Esophagus muscularis mucosa (tissue), 4 donors: ENCODE measurements at regions not wholly inside any gene's neighbourhood (a gene's known extent, or its start where the extent isn't known, plus 50 kb on each side); places are given as distances from the start of the nearest gene placed in this dataset.

Experiments used
- DNase-seq: peaks from one replicate; pipeline ENCODE4 v3.0.0-alpha.2; 2017; ENCODE audit errors: extremely low spot score
- H3K27ac ChIP-seq, 4 donors: fragments of 200-600 bp; sonication (generic); replicated peaks in 1 of 4; 1 replicate in 3 of 4; 2 replicates in 1 of 4; pipeline ENCODE4 v1.5.1; 2016 to 2019; ENCODE audit warnings: mild to moderate bottlenecking in 1 of 4
- H3K27me3 ChIP-seq, 4 donors: fragments of 200-600 bp; sonication (generic); one replicate each; pipeline versions ENCODE4 v1.5.1 to v1.6.0; 2016 to 2019
- H3K36me3 ChIP-seq, 4 donors: fragments of 200-600 bp; sonication (generic); one replicate each; pipeline ENCODE4 v1.5.1; 2016 to 2019
- H3K4me1 ChIP-seq, 4 donors: fragments of 200-600 bp; sonication (generic); one replicate each; pipeline ENCODE4 v1.5.1; 2016 to 2019
- H3K4me3 ChIP-seq, 4 donors: fragments of 200-600 bp; sonication (generic); 1 replicate in 2 of 4; 2 replicates in 2 of 4; pipeline ENCODE4 v1.5.1; 2016 to 2019; ENCODE audit warnings: mild to moderate bottlenecking in 4 of 4, moderate library complexity in 1 of 4
- H3K9me3 ChIP-seq, 4 donors: fragments of 200-600 bp; sonication (generic); 1 replicate in 3 of 4; 2 replicates in 1 of 4; pipeline ENCODE4 v1.5.1; 2016 to 2019
- CTCF ChIP-seq, 3 experiments: fragments of 200-600 bp in 2 of 3; fragments of 450-650 bp in 1 of 3; sonication (generic) in 2 of 3; IDR thresholded peaks; one replicate each; pipeline ENCODE4 v1.5.1; 2017 to 2019; ENCODE audit warnings: antibody characterized with exemption in 3 of 3, mild to moderate bottlenecking in 2 of 3, moderate library complexity in 1 of 3
- EP300 ChIP-seq: sonication (generic); formaldehyde crosslinking; IDR thresholded peaks from one replicate; pipeline ENCODE4 v1.6.1; 2017; ENCODE audit warnings: antibody characterized with exemption
- POLR2A ChIP-seq: fragments of 450-650 bp; IDR thresholded peaks from one replicate; pipeline ENCODE4 v1.6.1; 2017; ENCODE audit warnings: antibody characterized with exemption, moderate library complexity, mild to moderate bottlenecking, low read depth
- POLR2AphosphoS5 ChIP-seq, 2 donors: sonication (generic); formaldehyde crosslinking; IDR thresholded peaks; one replicate each; pipeline ENCODE4 v1.6.1; 2017; ENCODE audit warnings: antibody characterized with exemption in 2 of 2
- WGBS: methylation state at CpG from one replicate; pipeline ENCODE4 v1.1.5; 2018; 5-methylcytosine and 5-hydroxymethylcytosine counted together
- intact Hi-C: fragments of 100-400 bp; cut with DNase I; formaldehyde crosslinking; loops from one replicate; pipeline ENCODE4 v1.15.1; 2023

- no peaks in the 10 kb centered on the region for H3K9me3 ChIP-seq
- H3K4me1 ChIP-seq: no peaks in the 10 kb centered on the region
- 81% methylated on average over 2 of the region's 2 CpGs for WGBS
- no peak for TF ChIP-seq EP300
- no peak for TF ChIP-seq POLR2AphosphoS5 (IDR thresholded peaks at IDR 0.05)
- TF ChIP-seq CTCF (IDR thresholded peaks at IDR 0.05): no peak
- no peak for TF ChIP-seq POLR2A
- no peak for DNase-seq
- no peak overlapping the region for H3K4me3 ChIP-seq
- H3K27ac ChIP-seq: no peak overlapping the region
- H3K27me3 ChIP-seq: no peaks in the 10 kb centered on the region
- intact Hi-C loops: no loop called here
- no peaks in the 10 kb centered on the region for H3K36me3 ChIP-seq
Measured at GRCh38 chr12:59867689-59868088, 271.9 kb downstream of the SLC16A7 start.

- TF ChIP-seq EP300: no peak
- TF ChIP-seq POLR2AphosphoS5 (IDR thresholded peaks at IDR 0.05): no peak
- TF ChIP-seq CTCF (IDR thresholded peaks at IDR 0.05): no peak
- no peak overlapping the region for H3K4me3 ChIP-seq
- no peak overlapping the region for H3K27ac ChIP-seq
- no peaks in the 10 kb centered on the region for H3K9me3 ChIP-seq
- WGBS: 83% methylated on average over 1 of the region's 2 CpGs
- peaks cover 0 to 6% (median 3%) of the 10 kb centered on the region in 4 donors for H3K4me1 ChIP-seq
- H3K27me3 ChIP-seq: no peaks in the 10 kb centered on the region
- no peak for DNase-seq
- intact Hi-C loops: no loop called here
- no peaks in the 10 kb centered on the region for H3K36me3 ChIP-seq
Measured at GRCh38 chr12:59871779-59872178, 275.9 kb downstream of the SLC16A7 start.

GRCh38 chr12:59873136-59873535 lies 277.3 kb downstream of the SLC16A7 start:
- WGBS: 89% methylated on average over 1 of the region's 1 CpG
- Histone ChIP-seq H3K4me3 (no peak overlapping the region), H3K36me3 (no peaks in the 10 kb centered on the region), H3K27ac (no peak overlapping the region), H3K4me1 (peaks cover 0 to 6% (median 3%) of the 10 kb centered on the region in 4 donors), H3K27me3 (no peaks in the 10 kb centered on the region), H3K9me3 (no peaks in the 10 kb centered on the region)
- intact Hi-C loops: no loop called here
- no peak for TF ChIP-seq POLR2A
- TF ChIP-seq POLR2AphosphoS5 (IDR thresholded peaks at IDR 0.05): no peak
- no peak for TF ChIP-seq CTCF (IDR thresholded peaks at IDR 0.05)
- no peak for TF ChIP-seq EP300
- no peak for DNase-seq

GRCh38 chr12:59874781-59875180 lies 279.0 kb downstream of the SLC16A7 start:
- no peak overlapping the region for H3K27ac ChIP-seq
- no peaks in the 10 kb centered on the region for H3K36me3 ChIP-seq
- no peak for DNase-seq
- H3K27me3 ChIP-seq: no peaks in the 10 kb centered on the region
- TF ChIP-seq POLR2A: no peak
- TF ChIP-seq EP300: no peak
- TF ChIP-seq POLR2AphosphoS5 (IDR thresholded peaks at IDR 0.05): no peak
- no peak for TF ChIP-seq CTCF (IDR thresholded peaks at IDR 0.05)
- 48% methylated on average over 1 of the region's 1 CpG for WGBS
- no peak overlapping the region for H3K4me3 ChIP-seq
- intact Hi-C loops: no loop called here
- peaks cover 0 to 6% (median 3%) of the 10 kb centered on the region in 4 donors for H3K4me1 ChIP-seq
- no peaks in the 10 kb centered on the region for H3K9me3 ChIP-seq

GRCh38 chr12:59886131-59886733 lies 290.4 kb downstream of the SLC16A7 start:
- Histone ChIP-seq H3K27ac (no peak overlapping the region), H3K9me3 (no peaks in the 10 kb centered on the region), H3K36me3 (no peaks in the 10 kb centered on the region), H3K27me3 (no peaks in the 10 kb centered on the region), H3K4me1 (no peaks in the 10 kb centered on the region), H3K4me3 (no peak overlapping the region)
- no peak for DNase-seq
- 43% methylated on average over 2 of the region's 2 CpGs for WGBS
- intact Hi-C loops: no loop called here
- TF ChIP-seq CTCF (IDR thresholded peaks at IDR 0.05) (no peak), EP300 (no peak), POLR2AphosphoS5 (IDR thresholded peaks at IDR 0.05) (no peak), POLR2A (no peak)
